IMR-90 (cell line): ENCODE measurements at regions not wholly inside any gene's neighbourhood (a gene's known extent, or its start where the extent isn't known, plus 50 kb on each side); places are given as distances from the start of the nearest gene placed in this dataset.

ENCODE experiments used
- ATAC-seq: fragments of 200-7000 bp; cut with Tn5 transposase; 2 replicates; pipeline ENCODE4 v1.9.1; 2020; ENCODE audit warnings: low read depth, mild to moderate bottlenecking, moderate library complexity
- BruUV-seq: library from RNA; stranded (reverse); fragments of 400-500 nt; replicated peaks from 2 replicates; lab custom pipeline; 2021; lab: Mats Ljungman, UMichigan
- CTCF ChIA-PET: fragments of 300-600 bp; formaldehyde crosslinking; extraction: SDS; loops from one replicate; lab custom pipeline; 2021; ENCODE audit warnings: antibody characterized with exemption; lab: Yijun Ruan, JAX
- POLR2A ChIA-PET: fragments of 300-600 bp; sonication (Branson Sonifier 250); formaldehyde crosslinking; loops from one replicate; lab custom pipeline; 2022; ENCODE audit warnings: antibody characterized with exemption; ENCODE audit not compliant: unreplicated experiment; lab: Charles Lee
- DNase-seq: peaks from one replicate; pipeline ENCODE4 v3.0.0; 2013
- H2AFZ ChIP-seq: replicated peaks from 2 replicates; pipeline ENCODE3; 2013; ENCODE audit warnings: low read length, mild to moderate bottlenecking; ENCODE audit not compliant: poor library complexity
- H2AK5ac ChIP-seq: 2 replicates; pipeline ENCODE4 v1.6.1; 2013; ENCODE audit warnings: low read depth, low read length, inconsistent platforms
- H2AK9ac ChIP-seq: replicated peaks from 2 replicates; pipeline ENCODE3; 2013; ENCODE audit warnings: mild to moderate bottlenecking, low read depth, low read length, moderate library complexity; ENCODE audit not compliant: poor library complexity
- H2BK120ac ChIP-seq: 2 replicates; pipeline ENCODE4 v1.6.1; 2013; ENCODE audit warnings: low read depth, low read length, inconsistent platforms
- H2BK15ac ChIP-seq: 3 replicates; pipeline ENCODE4 v1.6.1; 2013; ENCODE audit warnings: low read depth, low read length, inconsistent platforms
- H2BK20ac ChIP-seq: 2 replicates; pipeline ENCODE4 v1.6.1; 2013; ENCODE audit warnings: low read depth, mild to moderate bottlenecking, inconsistent platforms, low read length, moderate library complexity
- H2BK5ac ChIP-seq: 2 replicates; pipeline ENCODE4 v1.6.1; 2013; ENCODE audit warnings: mild to moderate bottlenecking, low read depth, low read length, inconsistent platforms; ENCODE audit not compliant: poor library complexity, severe bottlenecking
- H3K14ac ChIP-seq: replicated peaks from 2 replicates; pipeline ENCODE4 v1.6.1; 2013; ENCODE audit warnings: low read depth, low read length, inconsistent platforms
- H3K18ac ChIP-seq: 2 replicates; pipeline ENCODE4 v1.6.1; 2013; ENCODE audit warnings: low read depth, low read length, control low read depth
- H3K23ac ChIP-seq: 2 replicates; pipeline ENCODE4 v1.6.1; 2013; ENCODE audit warnings: low read depth, low read length, inconsistent platforms
- H3K27ac ChIP-seq: 2 replicates; pipeline ENCODE4 v1.5.1; 2013; ENCODE audit warnings: mild to moderate bottlenecking, control low read depth, low read length; ENCODE audit not compliant: insufficient read depth
- H3K27me3 ChIP-seq: 2 replicates; pipeline ENCODE4 v1.6.1; 2013; ENCODE audit warnings: low read length; ENCODE audit not compliant: control insufficient read depth, insufficient read depth
- H3K36me3 ChIP-seq: 2 replicates; pipeline ENCODE4 v1.6.1; 2013; ENCODE audit warnings: low read length, mixed read lengths; ENCODE audit not compliant: control insufficient read depth, insufficient read depth
- H3K4ac ChIP-seq: 2 replicates; pipeline ENCODE4 v1.6.1; 2013; ENCODE audit warnings: low read depth, low read length, inconsistent platforms
- H3K4me1 ChIP-seq: 2 replicates; pipeline ENCODE4 v1.6.1; 2013; ENCODE audit warnings: low read length, mixed read lengths; ENCODE audit not compliant: control insufficient read depth, insufficient read depth
- H3K4me2 ChIP-seq: 2 replicates; pipeline ENCODE4 v1.6.1; 2013; ENCODE audit warnings: low read depth, mild to moderate bottlenecking, control low read depth, low read length, moderate library complexity
- H3K4me3 ChIP-seq: 2 replicates; pipeline ENCODE4 v1.5.1; 2013; ENCODE audit warnings: low read depth, mild to moderate bottlenecking, control low read depth, low read length, moderate library complexity; ENCODE audit not compliant: insufficient read depth
- H3K56ac ChIP-seq: 2 replicates; pipeline ENCODE4 v1.6.1; 2013; ENCODE audit warnings: low read length, inconsistent platforms; ENCODE audit not compliant: insufficient read depth; ENCODE audit errors: extremely low read depth
- H3K79me1 ChIP-seq, 2 experiments: 2 replicates each; pipeline ENCODE4 v1.6.1; 2013; ENCODE audit warnings: low read length in 2 of 2, inconsistent platforms in 1 of 2, low read depth in 1 of 2
- H3K9ac ChIP-seq: 2 replicates; pipeline ENCODE4 v1.6.1; 2013; ENCODE audit warnings: low read depth, low read length, control low read depth
- H3K9me1 ChIP-seq: 2 replicates; pipeline ENCODE4 v1.6.1; 2013; ENCODE audit warnings: low read length, inconsistent platforms; ENCODE audit not compliant: insufficient read depth
- H3K9me3 ChIP-seq: 2 replicates; pipeline ENCODE4 v1.6.1; 2013; ENCODE audit warnings: low read length; ENCODE audit not compliant: control insufficient read depth, insufficient read depth
- H4K20me1 ChIP-seq: 2 replicates; pipeline ENCODE4 v1.6.1; 2013; ENCODE audit warnings: low read length, inconsistent platforms; ENCODE audit not compliant: insufficient read depth
- H4K5ac ChIP-seq: 2 replicates; pipeline ENCODE4 v1.6.1; 2013; ENCODE audit warnings: mild to moderate bottlenecking, low read depth, low read length, control low read depth
- H4K8ac ChIP-seq, 2 experiments: 2 replicates each; pipeline ENCODE4 v1.6.1; 2013; ENCODE audit warnings: low read depth in 2 of 2, low read length in 2 of 2, control low read depth in 1 of 2, inconsistent platforms in 1 of 2
- H4K91ac ChIP-seq: 2 replicates; pipeline ENCODE4 v1.6.1; 2013; ENCODE audit warnings: low read depth, low read length, inconsistent platforms; ENCODE audit not compliant: insufficient read depth
- BHLHE40 ChIP-seq: fragments of 150-350 bp; IDR thresholded peaks from 2 replicates; pipeline ENCODE4 v1.6.1; 2016; ENCODE audit warnings: mild to moderate bottlenecking, low read depth, low read length
- CEBPB ChIP-seq: IDR thresholded peaks from 2 replicates; pipeline ENCODE4 v1.6.1; 2012; ENCODE audit warnings: low read depth, low read length, improper control_type of control experiment
- CHD1 ChIP-seq: IDR thresholded peaks from 2 replicates; pipeline ENCODE4 v1.6.1; 2012; ENCODE audit warnings: low read depth, low read length, improper control_type of control experiment
- FOS ChIP-seq: fragments of 150-350 bp; IDR thresholded peaks from 2 replicates; pipeline ENCODE4 v1.6.1; 2016; ENCODE audit warnings: low read depth, low read length
- MAFK ChIP-seq: IDR thresholded peaks from 2 replicates; pipeline ENCODE4 v1.6.1; 2012; ENCODE audit warnings: low read depth, low read length, improper control_type of control experiment
- MAZ ChIP-seq: IDR thresholded peaks from 2 replicates; pipeline ENCODE4 v1.6.1; 2012; ENCODE audit warnings: low read depth, mild to moderate bottlenecking, low read length, improper control_type of control experiment, moderate library complexity, borderline replicate concordance
- MXI1 ChIP-seq: IDR thresholded peaks from 2 replicates; pipeline ENCODE4 v1.6.1; 2012; ENCODE audit warnings: low read depth, mild to moderate bottlenecking, low read length, moderate library complexity, borderline replicate concordance
- NFE2L2 ChIP-seq: fragments of 150-350 bp; IDR thresholded peaks from 2 replicates; pipeline ENCODE4 v1.6.1; 2016; ENCODE audit warnings: low read depth, mild to moderate bottlenecking, low read length
- POLR2A ChIP-seq: IDR thresholded peaks from 2 replicates; pipeline ENCODE4 v1.6.1; 2012; ENCODE audit warnings: mild to moderate bottlenecking, low read depth, low read length
- RAD21 ChIP-seq: IDR thresholded peaks from 2 replicates; pipeline ENCODE4 v1.6.1; 2012; ENCODE audit warnings: low read length, improper control_type of control experiment
- RCOR1 ChIP-seq: IDR thresholded peaks from 2 replicates; pipeline ENCODE4 v1.6.1; 2012; ENCODE audit warnings: mild to moderate bottlenecking, low read length, improper control_type of control experiment; ENCODE audit not compliant: insufficient replicate concordance
- RFX5 ChIP-seq: IDR thresholded peaks from 2 replicates; pipeline ENCODE4 v1.8.0; 2012; ENCODE audit warnings: low read depth, mild to moderate bottlenecking, low read length, moderate library complexity
- SMC3 ChIP-seq: fragments of 150-350 bp; IDR thresholded peaks from 2 replicates; pipeline ENCODE4 v1.6.1; 2016; ENCODE audit warnings: low read depth, mild to moderate bottlenecking, antibody characterized with exemption, low read length, moderate library complexity
- WGBS, 2 experiments: methylation state at CpG; one replicate each; pipeline versions ENCODE4 v1.1.5 to v1.1.7; 2013; ENCODE audit warnings: missing lambda C conversion rate in 2 of 2; ENCODE audit not compliant: insufficient read length in 1 of 2; ENCODE audit errors: extremely low coverage in 2 of 2; 5-methylcytosine and 5-hydroxymethylcytosine counted together
- dilution Hi-C: fragments of 300-500 bp; cut with HindIII; formaldehyde crosslinking; loops from one replicate; pipeline ENCODE4 v1.14.3; 2018; ENCODE audit warnings: low sequenced_read_pairs; ENCODE audit not compliant: unreplicated experiment
- in situ Hi-C: fragments of 300-500 bp; cut with MboI; formaldehyde crosslinking; loops from 3 replicates; pipeline ENCODE4 v1.14.3; 2019; ENCODE audit warnings: low sequenced_read_pairs, inconsistent platforms, mixed read lengths
- intact Hi-C: fragments of 100-400 bp; cut with micrococcal nuclease; formaldehyde crosslinking; loops from 2 replicates; pipeline ENCODE4 v1.10.0; 2022
- TF ChIP-seq, protein P1 (sequence below): conservative IDR thresholded peaks from 2 replicates; pipeline ENCODE4 v1.5.1; 2012; ENCODE audit warnings: mild to moderate bottlenecking, low read depth, low read length, improper control_type of control experiment
- TF ChIP-seq, protein P2 (sequence below): fragments of 150-350 bp; IDR thresholded peaks from 2 replicates; pipeline ENCODE4 v1.6.1; 2017; ENCODE audit warnings: mild to moderate bottlenecking, antibody characterized with exemption, low read length, low read depth
- TF ChIP-seq, protein P3 (sequence below): fragments of 150-350 bp; IDR thresholded peaks from 2 replicates; pipeline ENCODE4 v1.6.1; 2016; ENCODE audit warnings: low read depth, mild to moderate bottlenecking, low read length, moderate library complexity, borderline replicate concordance

DNA sequence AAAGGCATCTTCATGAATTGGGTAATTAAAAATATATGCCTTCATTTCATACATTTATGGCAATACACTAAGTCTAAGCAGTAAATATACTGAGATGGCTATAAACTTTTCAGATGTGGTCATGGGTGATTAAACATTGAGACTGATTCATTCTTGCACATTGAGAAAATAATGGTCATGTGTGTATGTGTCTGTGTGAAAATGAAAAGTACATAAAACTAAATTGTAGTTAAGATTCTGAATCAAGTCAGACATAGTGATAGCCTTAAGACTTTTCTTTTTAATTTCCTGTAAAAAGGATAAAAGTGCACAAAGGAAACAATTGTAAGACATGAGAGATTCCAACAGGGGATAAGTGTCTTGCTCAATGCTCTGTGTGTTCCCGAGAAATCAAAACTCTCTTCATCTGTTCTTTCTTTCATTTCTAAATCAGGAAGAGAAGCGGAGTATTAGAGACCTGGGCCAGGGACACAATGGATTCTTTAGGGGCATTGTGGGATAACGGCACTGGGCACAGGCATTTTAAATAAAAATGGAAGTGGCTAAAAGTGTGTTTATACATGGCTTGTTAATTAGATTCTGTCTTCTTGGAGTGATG lies 69.8 kb upstream of the AGR3 start:
- Histone ChIP-seq H3K27ac (no peak overlapping the region), H2BK20ac (no peak overlapping the region), H3K18ac (no peak overlapping the region), H4K20me1 (no peaks in the 10 kb centered on the region), H3K4ac (no peak overlapping the region), H2BK15ac (no peak overlapping the region), H3K36me3 (no peaks in the 10 kb centered on the region), H2AK5ac (no peak overlapping the region), H2BK5ac (no peak overlapping the region), H3K9me1 (no peaks in the 10 kb centered on the region), H4K5ac (no peak overlapping the region), H3K23ac (no peak overlapping the region), H3K14ac (no peak overlapping the region), H3K9me3 (peaks cover 8% of the 10 kb centered on the region; the same call in 1 of the 2 replicates), H3K56ac (no peak overlapping the region), H3K4me1 (peaks cover 2% of the 10 kb centered on the region; the same call in 1 of the 2 replicates), H3K9ac (no peak overlapping the region), H3K27me3 (no peaks in the 10 kb centered on the region; the same call in 1 of the 2 replicates), H2BK120ac (no peak overlapping the region), H4K91ac (no peak overlapping the region), H3K4me2 (peak overlapping the region; percentile 14; the same call in 1 of the 2 replicates), H3K4me3 (no peak overlapping the region), H4K8ac (peak overlapping the region in 1 of 2 experiments; percentile 7; a peak in 2 of 4 replicates), H2AFZ (no peak overlapping the region), H3K79me1 (no peaks in the 10 kb centered on the region), H2AK9ac (no peak overlapping the region)
- ATAC-seq (peak; percentile 21; the same call in 1 of the 2 replicates), DNase-seq (no peak)
- ChIA-PET CTCF (no interaction called here), POLR2A (no interaction called here)
- in situ Hi-C loops (no loop called here), intact Hi-C loops (loop anchor here (5.0 kb wide), 1 partner anchor 1459 kb away; no protein-coding TSS in a partner anchor), dilution Hi-C loops (no loop called here)
- no CpG with 5 or more reads among the region's 3 CpGs for WGBS, 2 experiments
- BruUV-seq, result no TSS peak
- TF ChIP-seq MAFK (no peak), RAD21 (no peak), MXI1 (no peak), FOS (no peak), SMC3 (no peak), RFX5 (no peak), NFE2L2 (no peak), CHD1 (no peak), MAZ (no peak), BHLHE40 (no peak), CEBPB (no peak), POLR2A (no peak), RCOR1 (no peak)
- TF ChIP-seq, protein P1, sequence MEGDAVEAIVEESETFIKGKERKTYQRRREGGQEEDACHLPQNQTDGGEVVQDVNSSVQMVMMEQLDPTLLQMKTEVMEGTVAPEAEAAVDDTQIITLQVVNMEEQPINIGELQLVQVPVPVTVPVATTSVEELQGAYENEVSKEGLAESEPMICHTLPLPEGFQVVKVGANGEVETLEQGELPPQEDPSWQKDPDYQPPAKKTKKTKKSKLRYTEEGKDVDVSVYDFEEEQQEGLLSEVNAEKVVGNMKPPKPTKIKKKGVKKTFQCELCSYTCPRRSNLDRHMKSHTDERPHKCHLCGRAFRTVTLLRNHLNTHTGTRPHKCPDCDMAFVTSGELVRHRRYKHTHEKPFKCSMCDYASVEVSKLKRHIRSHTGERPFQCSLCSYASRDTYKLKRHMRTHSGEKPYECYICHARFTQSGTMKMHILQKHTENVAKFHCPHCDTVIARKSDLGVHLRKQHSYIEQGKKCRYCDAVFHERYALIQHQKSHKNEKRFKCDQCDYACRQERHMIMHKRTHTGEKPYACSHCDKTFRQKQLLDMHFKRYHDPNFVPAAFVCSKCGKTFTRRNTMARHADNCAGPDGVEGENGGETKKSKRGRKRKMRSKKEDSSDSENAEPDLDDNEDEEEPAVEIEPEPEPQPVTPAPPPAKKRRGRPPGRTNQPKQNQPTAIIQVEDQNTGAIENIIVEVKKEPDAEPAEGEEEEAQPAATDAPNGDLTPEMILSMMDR, result no peak
- TF ChIP-seq, protein P2, sequence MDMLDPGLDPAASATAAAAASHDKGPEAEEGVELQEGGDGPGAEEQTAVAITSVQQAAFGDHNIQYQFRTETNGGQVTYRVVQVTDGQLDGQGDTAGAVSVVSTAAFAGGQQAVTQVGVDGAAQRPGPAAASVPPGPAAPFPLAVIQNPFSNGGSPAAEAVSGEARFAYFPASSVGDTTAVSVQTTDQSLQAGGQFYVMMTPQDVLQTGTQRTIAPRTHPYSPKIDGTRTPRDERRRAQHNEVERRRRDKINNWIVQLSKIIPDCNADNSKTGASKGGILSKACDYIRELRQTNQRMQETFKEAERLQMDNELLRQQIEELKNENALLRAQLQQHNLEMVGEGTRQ, result no peak
- TF ChIP-seq, protein P3, sequence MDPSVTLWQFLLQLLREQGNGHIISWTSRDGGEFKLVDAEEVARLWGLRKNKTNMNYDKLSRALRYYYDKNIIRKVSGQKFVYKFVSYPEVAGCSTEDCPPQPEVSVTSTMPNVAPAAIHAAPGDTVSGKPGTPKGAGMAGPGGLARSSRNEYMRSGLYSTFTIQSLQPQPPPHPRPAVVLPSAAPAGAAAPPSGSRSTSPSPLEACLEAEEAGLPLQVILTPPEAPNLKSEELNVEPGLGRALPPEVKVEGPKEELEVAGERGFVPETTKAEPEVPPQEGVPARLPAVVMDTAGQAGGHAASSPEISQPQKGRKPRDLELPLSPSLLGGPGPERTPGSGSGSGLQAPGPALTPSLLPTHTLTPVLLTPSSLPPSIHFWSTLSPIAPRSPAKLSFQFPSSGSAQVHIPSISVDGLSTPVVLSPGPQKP, result no peak
